ENCODE measurements at regions not wholly inside any gene's neighbourhood (a gene's known extent, or its start where the extent isn't known, plus 50 kb on each side); places are given as distances from the start of the nearest gene placed in this dataset.

DNA sequence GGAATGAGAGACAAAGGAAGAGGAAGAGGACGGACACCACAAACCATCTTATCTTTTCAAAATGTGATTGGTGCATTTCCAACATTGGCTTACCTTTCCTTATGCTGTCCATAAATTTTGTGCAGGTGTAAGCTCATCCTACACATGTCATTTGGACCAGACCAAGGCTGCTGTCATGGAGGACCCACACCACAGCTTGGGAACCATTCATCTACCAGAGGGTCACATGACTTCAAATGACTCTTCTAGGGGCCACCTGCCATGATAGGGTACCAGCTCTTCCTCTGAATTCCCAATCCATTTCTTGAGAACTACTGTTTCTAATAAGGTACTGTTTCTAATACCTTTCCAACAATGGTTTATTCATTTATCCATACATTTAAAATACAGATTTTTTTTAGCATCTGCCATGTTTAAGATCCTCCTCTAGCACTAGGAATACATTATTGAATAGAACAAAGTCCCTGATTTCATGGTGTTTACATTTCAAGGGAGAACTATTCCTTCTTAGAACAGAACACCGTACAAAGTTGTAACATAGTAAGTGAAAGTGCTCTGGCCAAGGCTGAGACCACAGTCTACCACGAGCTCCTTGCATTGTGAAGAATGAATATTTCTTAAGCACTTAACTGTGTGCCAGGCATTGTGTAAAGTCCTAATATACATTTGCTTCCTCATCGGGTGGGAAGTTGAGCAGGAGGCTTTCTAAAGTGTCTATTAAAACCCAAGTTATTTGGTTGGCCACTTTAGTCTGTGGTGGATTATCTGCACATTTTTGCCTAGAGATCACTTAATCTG, 246.1 kb upstream of the FN1 start:
- no peak for DNase-seq

DNA sequence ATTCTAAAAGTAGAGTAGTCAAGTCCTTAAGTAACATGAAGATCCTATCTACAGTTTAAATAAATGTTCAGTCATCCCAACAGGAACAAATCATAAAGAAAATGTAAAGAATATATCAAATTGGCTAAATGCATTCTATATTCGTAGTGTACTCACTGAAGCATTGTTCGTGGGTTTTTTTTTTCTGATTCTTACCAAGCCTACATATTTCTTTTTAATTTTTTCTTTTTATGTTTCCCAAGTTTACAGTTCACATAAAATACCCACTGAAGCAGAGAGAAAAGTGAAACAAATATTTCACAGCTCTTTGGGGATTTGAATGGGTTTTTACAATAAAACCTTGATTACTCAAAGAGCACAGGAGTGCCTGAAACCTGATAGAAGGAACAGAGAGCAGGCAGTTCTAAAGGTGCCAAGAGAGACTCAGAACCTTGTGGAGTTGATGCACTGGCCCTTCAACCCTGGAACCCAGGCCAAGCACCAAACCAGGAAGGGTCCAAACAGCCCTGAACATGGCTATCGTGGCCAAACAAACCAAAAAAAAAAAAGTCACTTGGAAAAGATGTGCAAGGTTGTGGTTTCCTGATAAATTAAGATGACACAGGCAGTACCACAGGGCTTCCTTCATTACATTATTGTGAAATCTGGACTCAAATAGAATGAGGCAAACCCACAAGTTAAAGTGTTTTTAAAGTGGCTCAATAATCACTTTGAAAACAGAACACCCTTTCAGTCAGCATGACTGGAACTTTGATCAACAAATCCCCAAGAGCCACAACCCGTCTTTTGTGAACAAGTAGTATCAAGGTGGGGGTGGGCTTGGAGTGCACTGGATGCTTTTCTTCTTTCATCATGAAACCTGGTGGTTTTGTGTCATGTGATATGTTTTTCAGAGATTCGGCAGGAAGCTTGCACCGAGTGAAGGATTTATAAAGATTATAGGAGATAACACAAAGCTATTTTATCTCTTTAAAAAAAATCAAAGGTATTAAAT, 245.0 kb upstream of the FN1 start:
- DNase-seq = peak; percentile 52

DNA sequence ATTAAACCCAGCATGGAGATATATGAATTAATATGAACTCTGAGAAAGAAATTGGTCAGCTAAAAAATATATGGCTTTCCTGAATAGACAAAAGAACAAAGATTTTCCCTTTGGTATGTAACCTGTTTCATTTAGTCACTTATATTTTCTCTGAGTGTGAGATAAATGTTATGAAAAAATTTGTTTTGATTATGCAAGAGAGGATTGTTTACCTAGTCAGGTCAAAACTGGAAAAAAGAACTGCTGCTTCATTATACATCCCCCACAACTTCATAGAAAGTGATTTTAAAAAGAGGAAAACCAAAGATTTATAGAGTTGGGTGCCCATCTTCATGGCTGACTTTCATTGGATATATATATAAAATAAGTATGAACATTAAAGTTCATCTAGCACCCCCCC, 242.2 kb upstream of the FN1 start:
- DNase-seq = no peak

DNA sequence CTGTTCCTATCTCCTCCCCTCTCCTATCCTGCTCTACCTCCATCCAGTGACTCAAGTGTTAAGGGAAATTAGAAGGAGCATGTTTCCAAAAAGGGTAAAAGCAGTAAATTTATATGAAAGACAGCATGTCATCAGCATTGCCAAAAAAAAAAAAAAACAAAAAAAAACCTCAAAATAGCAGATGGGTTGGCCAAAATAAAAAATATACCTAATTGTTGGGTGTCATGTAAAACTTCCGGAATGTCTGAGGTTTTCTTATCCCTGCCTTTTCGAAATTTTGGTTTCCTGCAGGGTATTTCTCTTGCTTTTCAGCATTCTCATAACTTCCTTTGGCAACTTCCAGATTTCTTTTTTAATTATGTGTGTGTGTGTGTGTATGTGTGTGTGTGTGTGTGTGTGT, 241.6 kb upstream of the FN1 start:
- DNase-seq = no peak

DNA sequence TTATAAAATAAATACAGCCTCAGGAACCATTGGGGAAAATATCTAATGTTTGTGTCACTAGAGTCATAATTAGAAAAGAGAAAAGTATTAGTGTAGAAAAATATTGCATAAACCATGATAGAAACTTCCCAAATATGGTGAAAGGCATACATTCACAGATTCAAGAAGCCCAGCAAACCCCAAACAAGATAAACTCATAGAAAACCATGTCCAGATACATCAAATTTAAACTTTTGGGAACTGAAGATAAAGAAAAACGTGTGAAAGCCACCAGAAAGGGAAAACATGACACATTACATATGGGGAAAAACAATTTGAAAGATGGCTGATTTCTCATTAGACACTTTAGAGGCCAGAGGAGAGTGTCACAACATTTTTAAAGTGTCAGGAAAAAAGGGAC, 236.5 kb upstream of the FN1 start:
- DNase-seq = no peak

DNA sequence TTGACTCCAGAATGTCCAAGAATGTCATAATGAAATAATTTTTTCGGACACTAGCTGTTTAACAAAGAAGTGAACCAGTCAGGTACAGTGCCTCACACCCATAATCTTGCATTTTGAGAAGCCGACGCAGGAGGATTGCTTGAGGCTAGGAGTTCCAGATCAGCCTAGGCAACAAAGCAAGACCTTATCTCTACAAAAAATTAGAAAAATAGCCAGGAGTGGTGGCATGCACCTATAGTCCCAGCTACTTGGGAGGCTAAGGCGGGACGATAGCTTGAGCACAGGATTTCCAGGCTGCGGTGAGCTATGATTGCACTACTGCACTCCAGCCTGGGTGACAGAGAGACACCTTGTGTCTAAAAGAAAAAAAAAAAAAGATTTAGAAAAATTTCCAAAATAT, 235.8 kb upstream of the FN1 start:
- DNase-seq = no peak

DNA sequence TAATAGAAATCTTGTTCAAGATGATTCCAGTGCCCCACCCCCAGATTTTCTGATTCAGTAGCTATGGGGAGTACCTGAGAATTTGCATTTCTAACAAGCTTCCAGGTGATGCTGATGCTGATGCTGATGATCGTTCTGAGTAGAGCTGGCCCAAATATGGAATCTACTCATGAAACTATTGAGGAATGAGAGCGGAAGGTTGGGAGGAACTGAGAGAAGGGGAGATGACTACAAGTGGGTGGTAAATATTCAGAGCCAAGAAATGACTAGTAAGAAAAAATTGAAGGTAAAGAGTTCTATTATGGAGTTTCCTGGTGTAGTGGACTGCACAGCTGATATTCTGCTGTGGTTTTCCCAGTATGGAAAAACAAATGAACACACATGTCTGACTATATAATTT, 235.4 kb upstream of the FN1 start:
- no peak for DNase-seq

DNA sequence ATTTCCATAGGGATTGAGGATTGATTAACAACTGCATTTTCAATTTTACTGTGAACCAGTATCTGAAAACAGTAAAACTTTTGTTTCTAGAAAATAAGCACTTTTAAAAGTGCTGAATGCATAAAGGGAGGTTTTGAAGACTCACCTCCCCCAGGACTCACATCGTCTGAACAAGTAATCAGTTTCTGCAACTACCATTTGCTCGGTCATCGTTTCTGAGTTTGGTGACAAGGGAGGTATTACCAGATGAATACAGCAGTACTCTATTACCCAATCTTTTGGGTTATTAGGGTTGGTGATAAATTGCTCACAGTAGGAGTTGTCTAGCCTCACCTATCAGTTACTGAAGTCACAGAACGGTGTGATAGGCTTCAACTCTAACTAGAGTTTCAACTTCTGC, 234.5 kb upstream of the FN1 start:
- DNase-seq = no peak

DNA sequence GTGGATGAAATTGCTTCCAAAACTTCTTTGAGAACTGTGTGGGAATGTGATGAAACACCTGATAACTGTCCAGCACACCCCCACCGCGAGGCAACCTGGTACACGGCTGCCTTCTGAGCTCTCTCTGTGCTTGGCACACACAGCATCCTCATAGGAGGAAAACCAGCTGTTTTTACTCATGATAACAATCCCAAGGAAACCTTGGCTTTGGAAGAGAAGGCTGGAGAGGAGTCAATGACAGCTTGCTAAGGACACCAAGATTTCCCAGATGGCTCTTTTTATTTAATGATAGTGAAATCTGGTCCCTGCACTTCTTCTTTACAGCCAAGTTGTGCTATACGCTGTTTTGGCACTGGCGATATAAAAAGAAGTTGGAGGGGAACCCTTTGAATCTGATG, 232.5 kb upstream of the FN1 start:
- DNase-seq = no peak

DNA sequence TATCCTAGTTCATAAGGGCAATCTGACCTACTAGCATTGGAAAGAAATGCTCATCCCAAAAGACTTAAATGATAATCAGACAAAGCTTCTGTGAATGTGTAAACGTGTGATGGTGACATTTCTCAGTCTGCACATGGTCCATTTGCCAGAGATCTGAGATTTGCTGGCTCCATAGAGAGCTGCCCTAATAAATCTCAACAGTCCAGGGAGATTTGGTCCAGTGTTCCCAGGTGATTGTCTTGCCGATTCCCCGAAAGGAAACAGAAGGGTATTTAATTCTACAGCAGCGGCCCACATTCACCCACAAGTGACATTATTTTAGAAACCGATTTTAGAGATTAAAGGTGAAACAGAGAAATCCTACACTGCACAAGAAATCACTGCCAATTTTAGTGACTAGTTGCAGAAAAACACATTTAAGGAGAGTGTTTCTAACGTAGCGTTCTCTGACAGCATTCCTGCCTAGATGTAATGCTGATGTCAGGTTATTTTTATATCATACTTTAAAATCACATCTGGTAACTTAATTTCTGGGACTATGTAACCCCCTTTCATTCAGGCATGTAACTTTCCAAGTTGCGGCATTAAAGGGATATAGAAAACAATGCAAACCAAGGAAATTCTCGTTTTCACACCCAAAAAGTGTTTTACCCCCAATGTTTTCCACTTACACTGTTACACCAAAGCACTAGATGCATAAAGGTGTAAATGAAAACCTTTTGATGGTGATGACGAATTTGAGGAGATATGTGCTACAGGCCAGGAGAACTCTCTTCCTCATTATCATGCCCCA, 231.9 kb upstream of the FN1 start:
- DNase-seq = no peak

DNA sequence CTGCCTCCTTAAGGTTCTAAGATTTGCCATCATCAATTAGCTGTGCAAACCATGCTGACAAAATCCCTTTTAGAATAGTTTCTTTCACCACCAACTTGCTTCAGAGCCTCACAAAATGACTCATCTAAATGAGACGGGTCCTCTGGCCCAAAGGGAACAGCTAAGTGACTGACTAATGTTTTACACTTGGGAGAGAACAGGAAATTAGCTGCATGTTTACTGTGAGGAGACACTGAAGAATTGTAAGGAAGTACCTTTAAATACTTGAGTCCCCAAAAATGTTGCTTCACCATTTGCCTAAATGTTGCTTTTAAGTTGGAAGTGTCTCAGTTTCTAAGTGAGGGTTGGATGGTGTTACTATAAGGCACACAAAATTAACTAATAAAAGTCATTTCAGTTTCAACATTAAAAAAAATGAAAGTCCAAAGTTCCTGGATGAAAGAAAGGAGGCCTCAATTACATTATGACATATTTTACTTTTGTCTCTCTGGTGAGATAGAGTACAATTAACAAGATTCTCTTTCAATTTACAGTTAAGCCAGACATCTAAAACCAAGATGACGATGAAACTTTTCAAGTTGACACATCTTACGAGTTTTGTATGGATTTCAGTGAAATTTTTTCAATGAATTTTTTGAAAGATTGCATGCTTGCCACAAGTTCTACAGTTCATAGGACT, 229.1 kb upstream of the FN1 start:
- DNase-seq = no peak

DNA sequence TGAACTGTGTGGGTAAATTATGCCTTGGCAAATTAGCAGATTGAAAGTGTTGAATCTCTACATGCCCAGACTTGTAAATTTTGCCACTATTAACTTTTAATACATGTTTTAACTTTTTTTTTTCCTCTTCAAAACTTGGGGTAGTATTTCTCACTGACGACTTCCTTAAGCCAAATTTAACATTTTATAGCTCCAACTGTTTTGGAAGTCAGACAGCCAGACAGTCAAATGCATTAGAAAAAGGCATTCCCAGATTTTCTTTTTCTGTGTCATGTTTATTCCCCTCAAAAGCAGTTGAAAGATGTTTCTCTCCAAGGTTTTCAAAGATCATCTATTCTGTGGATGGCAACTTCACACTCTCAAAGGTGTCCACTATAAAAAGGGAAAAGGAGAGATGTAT, 226.8 kb upstream of the FN1 start:
- no peak for DNase-seq

DNA sequence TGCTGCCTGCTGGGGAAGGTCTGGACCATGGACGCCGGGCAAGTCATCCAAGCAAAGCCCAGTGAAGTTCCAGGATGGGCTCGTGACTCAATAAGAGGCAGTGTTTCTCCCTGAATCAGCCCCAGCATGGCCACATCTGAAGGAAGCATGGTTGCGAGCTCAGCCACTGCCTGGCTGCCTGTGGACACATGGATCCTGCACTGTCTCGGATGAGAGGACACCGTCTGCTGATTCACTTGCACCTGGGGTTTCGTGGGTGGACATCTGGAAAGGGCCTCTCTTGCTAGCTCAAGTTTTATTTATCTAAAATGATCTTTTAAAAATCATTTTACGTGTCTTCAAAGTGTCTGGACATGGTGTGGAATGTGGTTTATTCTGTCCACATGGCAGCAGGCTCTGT, 224.8 kb upstream of the FN1 start:
- no peak for DNase-seq

DNA sequence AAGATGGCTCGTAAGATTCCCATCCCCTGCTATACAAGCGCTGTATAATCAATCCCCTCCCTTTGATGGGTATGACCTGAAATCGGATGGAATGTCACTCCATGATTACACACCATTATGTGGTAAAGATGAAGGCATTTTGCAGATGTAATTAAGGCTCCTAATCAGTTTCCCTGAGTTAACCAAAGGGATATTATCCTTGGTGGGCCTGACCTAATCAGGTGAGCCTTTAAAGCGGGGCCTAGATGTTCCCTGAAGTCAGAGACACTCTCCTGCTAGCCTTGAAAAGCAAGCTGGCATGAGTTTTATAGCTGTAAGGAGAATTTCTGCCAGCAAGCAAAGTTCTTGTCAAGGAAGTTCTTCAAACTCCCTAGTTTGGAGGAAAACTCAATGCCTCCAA, 223.8 kb upstream of the FN1 start:
- no peak for DNase-seq

DNA sequence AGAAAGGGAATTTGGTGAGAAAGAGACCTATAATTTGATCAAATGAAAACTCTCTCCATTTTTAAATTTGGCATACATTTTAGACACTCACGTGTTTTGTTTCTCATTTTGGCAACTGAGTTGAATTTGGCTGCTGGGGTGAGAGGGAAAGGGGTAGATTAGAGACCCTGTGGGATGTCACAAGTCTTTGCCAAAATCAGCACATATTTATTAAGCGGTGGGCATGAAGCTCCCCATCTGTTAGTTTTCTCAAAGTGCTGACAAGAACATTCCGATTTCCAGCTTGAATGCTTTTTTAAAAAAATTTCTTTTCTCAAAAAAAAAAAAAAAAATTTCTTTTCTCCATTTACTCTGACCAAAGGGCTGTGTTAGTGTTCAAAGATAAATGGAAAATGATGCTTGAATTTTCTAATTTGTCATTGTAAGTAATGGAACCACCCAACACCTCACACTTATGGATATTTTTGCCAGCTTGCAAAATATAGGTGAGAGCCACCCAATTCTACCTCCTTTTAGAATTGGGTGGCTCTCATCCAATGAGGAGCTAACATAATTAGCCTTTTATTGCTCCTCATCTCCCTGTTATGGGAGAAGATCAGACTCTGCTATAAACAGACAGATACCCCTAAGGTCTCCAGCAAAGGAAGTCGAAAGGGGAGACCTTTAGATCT, 222.9 kb upstream of the FN1 start:
- DNase-seq = no peak

DNA sequence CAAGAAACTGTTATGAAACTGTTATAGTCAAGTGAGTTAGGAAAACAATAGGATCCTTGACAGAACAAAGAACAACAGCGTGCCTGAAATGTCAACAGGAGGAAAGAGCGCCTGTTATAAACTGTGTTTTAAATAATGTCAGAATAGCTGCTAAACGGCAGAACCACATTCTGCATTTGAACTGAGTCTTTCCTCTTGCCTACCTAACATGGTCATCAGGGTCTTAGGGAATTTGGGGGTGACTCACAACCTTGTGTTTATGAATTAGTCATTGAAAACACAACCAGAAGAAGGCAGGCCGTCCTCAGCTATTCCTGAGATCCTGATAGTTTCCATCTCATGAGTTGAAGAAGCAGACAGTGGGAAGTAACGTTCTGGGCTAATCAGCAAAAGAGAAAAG, 222.0 kb upstream of the FN1 start:
- no peak for DNase-seq

DNA sequence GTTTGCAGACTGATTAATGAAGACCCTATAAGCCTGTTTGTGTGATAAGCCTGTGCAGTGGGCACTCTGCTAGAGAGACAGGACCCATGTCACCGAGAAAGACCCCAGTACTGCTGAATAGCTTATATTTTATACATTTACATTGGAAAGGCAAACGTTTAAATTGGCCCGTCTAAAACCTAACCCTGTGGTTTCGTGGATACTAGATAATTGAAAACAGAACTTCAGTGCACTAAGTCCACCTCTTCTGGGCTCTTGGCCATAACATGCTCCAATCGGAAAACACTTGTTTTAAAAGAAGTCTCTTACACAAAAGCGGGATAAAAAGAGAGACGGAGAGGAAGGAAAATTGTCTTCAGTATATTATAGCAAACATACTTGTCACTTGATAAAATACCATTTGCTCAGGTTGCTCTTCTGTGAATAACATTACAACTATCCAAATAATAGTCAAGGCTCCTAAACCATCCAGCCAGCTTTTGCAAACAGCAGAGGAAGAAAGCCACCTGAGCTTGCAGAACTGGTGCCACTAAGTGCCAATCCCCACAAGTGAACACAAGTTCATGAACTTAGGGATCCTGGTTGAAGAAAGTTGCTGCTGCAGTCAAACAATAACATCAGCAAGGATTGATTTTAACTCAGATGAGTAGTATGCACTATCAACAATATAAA, 218.4 kb upstream of the FN1 start:
- DNase-seq = no peak

DNA sequence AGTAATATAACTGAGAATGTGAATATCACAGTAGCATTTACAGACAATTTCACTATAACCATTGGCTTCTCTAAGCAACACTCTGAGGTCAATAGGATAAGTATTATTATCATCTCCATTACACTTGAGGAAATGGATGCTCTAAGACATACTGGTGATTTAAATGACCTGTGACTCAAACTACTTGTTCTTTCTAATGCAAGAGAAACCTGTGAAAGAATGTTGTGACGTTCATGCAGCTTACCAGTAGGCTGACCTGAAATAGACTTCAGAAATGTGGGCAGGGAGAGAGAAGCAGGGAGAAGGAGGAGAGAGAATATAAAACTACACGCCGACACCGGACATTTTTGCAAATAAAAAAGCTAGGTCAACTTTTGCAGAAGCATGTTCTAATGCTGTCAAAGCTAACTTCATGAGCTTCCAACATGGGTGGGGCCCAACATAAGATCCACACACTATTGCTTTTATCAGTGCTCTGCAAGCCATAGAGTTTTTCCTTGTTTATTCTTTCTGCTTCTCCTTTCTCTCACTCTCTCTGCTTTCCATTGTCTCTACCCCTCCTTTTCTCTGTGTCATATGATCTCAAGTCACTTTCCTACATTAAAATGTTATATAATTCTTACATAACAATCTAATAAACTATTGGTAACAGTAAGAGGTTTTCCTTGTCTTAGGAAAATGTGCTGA, 217.6 kb upstream of the FN1 start:
- DNase-seq = no peak

DNA sequence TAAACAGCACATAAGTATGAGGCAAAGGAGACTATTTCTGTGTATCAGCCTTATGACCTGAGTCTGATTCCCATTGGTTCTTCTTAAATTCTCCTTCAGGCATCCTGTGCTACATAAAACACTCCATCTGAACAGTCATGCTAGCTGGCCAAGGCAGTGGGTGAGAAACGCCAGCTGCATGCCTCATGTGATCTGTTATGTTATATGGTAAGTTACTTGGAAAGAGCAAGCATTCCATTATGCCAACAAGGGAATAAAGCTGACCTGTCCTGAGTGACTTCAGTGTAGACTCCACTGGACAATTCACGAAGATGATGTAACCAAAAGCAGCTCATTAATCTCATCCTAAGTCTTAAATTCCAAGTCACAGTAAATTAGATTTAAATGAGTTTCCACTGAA, 216.5 kb upstream of the FN1 start:
- DNase-seq = no peak

DNA sequence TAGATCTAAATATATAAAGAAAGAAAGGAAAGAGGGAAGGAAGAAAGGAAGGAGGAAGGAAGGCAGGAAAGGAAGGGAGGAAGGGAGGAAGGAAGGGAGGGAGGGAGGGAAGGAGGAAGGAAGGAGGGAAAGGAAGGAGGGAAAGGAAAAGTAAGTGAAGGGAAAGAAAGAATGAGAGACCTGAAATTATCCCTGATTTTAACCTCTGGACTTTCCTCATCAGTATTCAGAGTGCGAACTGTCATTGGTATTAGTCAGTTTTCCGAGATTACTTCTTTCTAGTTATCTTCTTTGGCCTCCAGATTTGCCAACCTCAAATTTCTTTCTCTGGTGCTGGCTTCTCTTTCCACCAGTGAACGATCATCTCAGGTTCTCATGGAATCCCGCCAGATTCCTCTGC, 215.5 kb upstream of the FN1 start:
- no peak for DNase-seq
